GM12864 (cell line): ENCODE measurements at regions not wholly inside any gene's neighbourhood (a gene's known extent, or its start where the extent isn't known, plus 50 kb on each side); places are given as distances from the start of the nearest gene placed in this dataset.

Experiments
- DNase-seq: peaks from one replicate; pipeline ENCODE4 v3.0.0-alpha.2; 2011; ENCODE audit warnings: low read depth
- H3K4me3 ChIP-seq: 2 replicates; pipeline ENCODE4 v1.5.1; 2011; ENCODE audit warnings: mild to moderate bottlenecking, low read depth, low read length, control low read depth
- CTCF ChIP-seq: IDR thresholded peaks from 2 replicates; pipeline ENCODE4 v1.5.1; 2011; ENCODE audit warnings: low read depth, mild to moderate bottlenecking, moderate library complexity, low read length, control low read depth, inconsistent platforms; ENCODE audit errors: missing control alignments

- TF ChIP-seq CTCF = no peak
- DNase-seq = no peak
- H3K4me3 ChIP-seq = no peak overlapping the region
These were observed 213.6 kb upstream of the FAM98A start for GRCh38 chr2:33812707-33813106.

- no peak overlapping the region for H3K4me3 ChIP-seq
- no peak for DNase-seq
- TF ChIP-seq CTCF = no peak
These were observed 211.1 kb upstream of the FAM98A start for GRCh38 chr2:33810046-33810835.

GRCh38 chr2:33806041-33806440, 206.9 kb upstream of the FAM98A start:
- TF ChIP-seq CTCF = no peak
- no peak for DNase-seq
- no peak overlapping the region for H3K4me3 ChIP-seq

GRCh38 chr2:33804155-33804554, 205.1 kb upstream of the FAM98A start:
- H3K4me3 ChIP-seq = no peak overlapping the region
- TF ChIP-seq CTCF = no peak
- DNase-seq = no peak

GRCh38 chr2:33796511-33796910, 197.4 kb upstream of the FAM98A start:
- H3K4me3 ChIP-seq = no peak overlapping the region
- TF ChIP-seq CTCF = no peak
- DNase-seq = no peak

- no peak for DNase-seq
- no peak for TF ChIP-seq CTCF
- no peak overlapping the region for H3K4me3 ChIP-seq
These were observed 192.5 kb upstream of the FAM98A start for GRCh38 chr2:33791625-33792024.

GRCh38 chr2:33788044-33788443, 188.9 kb upstream of the FAM98A start:
- TF ChIP-seq CTCF = no peak
- no peak overlapping the region for H3K4me3 ChIP-seq
- no peak for DNase-seq
